SK-N-SH treated with all-trans-retinoic acid at 6 μM for 48 hours (cell line): ENCODE measurements at regions not wholly inside any gene's neighbourhood (a gene's known extent, or its start where the extent isn't known, plus 50 kb on each side); places are given as distances from the start of the nearest gene placed in this dataset.

Experiments
- CREB5 ChIP-seq: fragments of 250-450 bp; sonication (Bioruptor Pico); IDR thresholded peaks from 2 replicates; pipeline ENCODE4 v1.5.1; 2020; ENCODE audit warnings: low read depth, mild to moderate bottlenecking, moderate library complexity
- CSRNP3 ChIP-seq: fragments of 250-450 bp; sonication (Bioruptor Pico); IDR thresholded peaks from 2 replicates; pipeline ENCODE4 v1.5.1; 2021; ENCODE audit warnings: mild to moderate bottlenecking, moderate library complexity
- OSR1 ChIP-seq: fragments of 250-450 bp; sonication (Bioruptor Pico); IDR thresholded peaks from 2 replicates; pipeline ENCODE4 v1.8.0; 2022; ENCODE audit warnings: moderate library complexity, mild to moderate bottlenecking, inconsistent platforms
- PPARA ChIP-seq: fragments of 250-450 bp; sonication (Bioruptor Pico); IDR thresholded peaks from 2 replicates; pipeline ENCODE4 v1.5.0; 2020; ENCODE audit warnings: mild to moderate bottlenecking, borderline replicate concordance
- RARB ChIP-seq: fragments of 250-450 bp; sonication (Bioruptor Pico); IDR thresholded peaks from 2 replicates; pipeline ENCODE4 v1.8.0; 2021; ENCODE audit warnings: mild to moderate bottlenecking, moderate library complexity
- SNAI2 ChIP-seq: fragments of 250-450 bp; sonication (Bioruptor Pico); IDR thresholded peaks from 2 replicates; pipeline ENCODE4 v1.5.0; 2020; ENCODE audit warnings: mild to moderate bottlenecking, moderate library complexity
- TCF4 ChIP-seq: fragments of 250-450 bp; sonication (Bioruptor Pico); IDR thresholded peaks from 2 replicates; pipeline ENCODE4 v1.8.0; 2021; ENCODE audit warnings: mild to moderate bottlenecking, moderate library complexity, borderline replicate concordance
- ZC3H10 ChIP-seq: fragments of 250-450 bp; sonication (Bioruptor Pico); IDR thresholded peaks from 2 replicates; pipeline ENCODE4 v1.5.1; 2021; ENCODE audit warnings: mild to moderate bottlenecking, moderate library complexity
- ZNF565 ChIP-seq: fragments of 450-650 bp; formaldehyde crosslinking; conservative IDR thresholded peaks from 2 replicates; pipeline ENCODE4 v1.5.0; 2020; ENCODE audit warnings: low read depth, mild to moderate bottlenecking, moderate library complexity
- ZNF8 ChIP-seq: fragments of 450-650 bp; formaldehyde crosslinking; IDR thresholded peaks from 2 replicates; pipeline ENCODE4 v1.5.0; 2020; ENCODE audit warnings: mild to moderate bottlenecking, moderate library complexity
- TF ChIP-seq, protein P1 (sequence below): fragments of 250-450 bp; sonication (Bioruptor Pico); IDR thresholded peaks from 2 replicates; pipeline ENCODE4 v1.8.0; 2021; ENCODE audit warnings: low read depth, mild to moderate bottlenecking, moderate library complexity, borderline replicate concordance

GRCh38 chr6:141133346-141133745 is 999.4 kb upstream of the GJE1 start:
- no peak for TF ChIP-seq ZNF8 (CRISPR knock-in tag)
- TF ChIP-seq, protein P1, sequence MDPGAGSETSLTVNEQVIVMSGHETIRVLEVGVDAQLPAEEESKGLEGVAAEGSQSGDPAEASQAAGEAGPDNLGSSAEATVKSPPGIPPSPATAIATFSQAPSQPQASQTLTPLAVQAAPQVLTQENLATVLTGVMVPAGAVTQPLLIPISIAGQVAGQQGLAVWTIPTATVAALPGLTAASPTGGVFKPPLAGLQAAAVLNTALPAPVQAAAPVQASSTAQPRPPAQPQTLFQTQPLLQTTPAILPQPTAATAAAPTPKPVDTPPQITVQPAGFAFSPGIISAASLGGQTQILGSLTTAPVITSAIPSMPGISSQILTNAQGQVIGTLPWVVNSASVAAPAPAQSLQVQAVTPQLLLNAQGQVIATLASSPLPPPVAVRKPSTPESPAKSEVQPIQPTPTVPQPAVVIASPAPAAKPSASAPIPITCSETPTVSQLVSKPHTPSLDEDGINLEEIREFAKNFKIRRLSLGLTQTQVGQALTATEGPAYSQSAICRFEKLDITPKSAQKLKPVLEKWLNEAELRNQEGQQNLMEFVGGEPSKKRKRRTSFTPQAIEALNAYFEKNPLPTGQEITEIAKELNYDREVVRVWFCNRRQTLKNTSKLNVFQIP (CRISPR knock-in tag): no peak
- no peak for TF ChIP-seq OSR1 (CRISPR knock-in tag)
- no peak for TF ChIP-seq CSRNP3 (CRISPR knock-in tag)
- TF ChIP-seq ZNF565 (CRISPR knock-in tag): no peak
- TF ChIP-seq CREB5 (CRISPR knock-in tag): no peak
- TF ChIP-seq TCF4 (CRISPR knock-in tag): no peak
- TF ChIP-seq RARB (CRISPR knock-in tag): no peak
- TF ChIP-seq PPARA: no peak
- TF ChIP-seq ZC3H10 (CRISPR knock-in tag): no peak
- no peak for TF ChIP-seq SNAI2 (CRISPR knock-in tag)
